Nephron progenitor cell (in vitro differentiated cells): ENCODE measurements at regions not wholly inside any gene's neighbourhood (a gene's known extent, or its start where the extent isn't known, plus 50 kb on each side); places are given as distances from the start of the nearest gene placed in this dataset.
A peak's percentile ranks its signal among the peaks of the same experiment; 100 is the strongest.

Experiments used
- DNase-seq: peaks from one replicate; pipeline ENCODE4 v3.0.0; 2021
- H3K27ac Mint-ChIP-seq: 2 replicates; pipeline ENCODE4 v1.8.0; 2021; ENCODE audit warnings: mild to moderate bottlenecking, moderate library complexity, mixed read lengths
- H3K27me3 Mint-ChIP-seq: 2 replicates; pipeline ENCODE4 v1.8.0; 2021; ENCODE audit warnings: mild to moderate bottlenecking, low read depth, mixed read lengths; ENCODE audit not compliant: poor library complexity
- H3K36me3 Mint-ChIP-seq: 2 replicates; pipeline ENCODE4 v1.8.0; 2021; ENCODE audit warnings: low read depth, mixed read lengths
- H3K4me1 Mint-ChIP-seq: 2 replicates; pipeline ENCODE4 v1.8.0; 2021; ENCODE audit warnings: mixed read lengths
- H3K4me3 Mint-ChIP-seq: 2 replicates; pipeline ENCODE4 v1.8.0; 2021; ENCODE audit warnings: mild to moderate bottlenecking, moderate library complexity, mixed read lengths
- H3K9me3 Mint-ChIP-seq: 2 replicates; pipeline ENCODE4 v1.8.0; 2021; ENCODE audit warnings: mild to moderate bottlenecking, moderate library complexity, mixed read lengths
- CTCF ChIP-seq: fragments of 200-600 bp; sonication (generic); IDR thresholded peaks from 2 replicates; pipeline ENCODE4 v1.5.0; 2021; ENCODE audit warnings: antibody characterized with exemption

- no peak overlapping the region for H3K4me3 Mint-ChIP-seq
- no peak for TF ChIP-seq CTCF
- peaks cover 3% of the 10 kb centered on the region for H3K27me3 Mint-ChIP-seq
- no peaks in the 10 kb centered on the region for H3K4me1 Mint-ChIP-seq
- peaks cover 18% of the 10 kb centered on the region for H3K9me3 Mint-ChIP-seq
- no peak overlapping the region for H3K27ac Mint-ChIP-seq
- H3K36me3 Mint-ChIP-seq, result no peaks in the 10 kb centered on the region
- DNase-seq, result no peak
These were observed 129.3 kb downstream of the PFDN4 start for GRCh38 chr20:54337144-54337543.

GRCh38 chr20:54339093-54339492, 131.2 kb downstream of the PFDN4 start:
- Mint-ChIP-seq H3K36me3 (no peaks in the 10 kb centered on the region), H3K4me1 (no peaks in the 10 kb centered on the region), H3K27me3 (peaks cover 7% of the 10 kb centered on the region), H3K27ac (no peak overlapping the region), H3K9me3 (peaks cover 18% of the 10 kb centered on the region), H3K4me3 (no peak overlapping the region)
- DNase-seq, result no peak
- no peak for TF ChIP-seq CTCF

DNA sequence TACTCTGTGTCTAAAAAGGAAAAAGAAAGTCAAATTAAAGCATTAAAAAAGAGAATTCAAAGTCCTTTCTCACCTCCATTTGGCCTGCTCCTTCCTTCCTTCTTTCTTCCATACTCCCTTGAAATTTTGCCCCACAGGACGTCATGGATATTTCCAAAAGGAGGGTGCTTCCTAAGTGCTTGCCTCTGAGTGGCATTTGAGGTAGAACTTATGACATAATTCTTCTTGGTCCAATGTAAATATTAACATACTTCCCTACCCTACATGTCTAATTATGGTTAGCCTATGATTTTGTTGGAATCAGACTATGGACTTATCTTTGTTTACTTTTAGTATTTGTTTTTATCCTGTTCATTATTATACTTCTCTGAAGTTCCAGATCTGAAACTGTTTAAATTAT, 132.3 kb downstream of the PFDN4 start:
- no peak for DNase-seq
- Mint-ChIP-seq H3K27me3 (peaks cover 3% of the 10 kb centered on the region), H3K9me3 (peaks cover 18% of the 10 kb centered on the region), H3K4me3 (no peak overlapping the region), H3K27ac (no peak overlapping the region), H3K36me3 (no peaks in the 10 kb centered on the region), H3K4me1 (no peaks in the 10 kb centered on the region)
- TF ChIP-seq CTCF, result no peak

DNA sequence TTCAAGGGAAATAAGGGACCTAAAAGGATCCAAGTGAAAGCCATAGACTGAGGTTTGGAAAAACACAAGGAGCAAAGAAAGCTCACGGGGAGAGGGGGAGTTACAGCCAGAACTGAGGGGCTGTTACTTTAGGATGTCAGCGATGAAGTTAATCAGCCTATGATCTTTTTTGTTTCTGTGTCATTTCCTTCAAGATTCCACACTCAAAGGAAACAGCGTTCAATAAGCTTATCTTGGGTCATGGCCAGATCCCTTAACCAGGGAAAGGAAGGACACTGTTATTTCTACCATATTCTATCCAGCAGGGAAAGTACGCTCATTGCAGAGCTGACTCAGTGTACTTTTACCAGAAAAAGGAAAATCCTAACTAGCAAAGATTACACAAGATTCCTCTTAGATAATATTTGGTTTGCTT, 132.8 kb downstream of the PFDN4 start:
- peaks cover 17% of the 10 kb centered on the region for H3K9me3 Mint-ChIP-seq
- no peak overlapping the region for H3K27ac Mint-ChIP-seq
- peaks cover 3% of the 10 kb centered on the region for H3K27me3 Mint-ChIP-seq
- DNase-seq, result no peak
- H3K4me3 Mint-ChIP-seq, result no peak overlapping the region
- H3K36me3 Mint-ChIP-seq, result no peaks in the 10 kb centered on the region
- no peak for TF ChIP-seq CTCF
- no peaks in the 10 kb centered on the region for H3K4me1 Mint-ChIP-seq

- Mint-ChIP-seq H3K9me3 (peaks cover 3% of the 10 kb centered on the region), H3K4me1 (peaks cover 6% of the 10 kb centered on the region), H3K4me3 (no peak overlapping the region), H3K36me3 (no peaks in the 10 kb centered on the region), H3K27me3 (peaks cover 3% of the 10 kb centered on the region), H3K27ac (no peak overlapping the region)
- no peak for TF ChIP-seq CTCF
- no peak for DNase-seq
These were observed 133.0 kb upstream of the DOK5 start for GRCh38 chr20:54342258-54342920.

DNA sequence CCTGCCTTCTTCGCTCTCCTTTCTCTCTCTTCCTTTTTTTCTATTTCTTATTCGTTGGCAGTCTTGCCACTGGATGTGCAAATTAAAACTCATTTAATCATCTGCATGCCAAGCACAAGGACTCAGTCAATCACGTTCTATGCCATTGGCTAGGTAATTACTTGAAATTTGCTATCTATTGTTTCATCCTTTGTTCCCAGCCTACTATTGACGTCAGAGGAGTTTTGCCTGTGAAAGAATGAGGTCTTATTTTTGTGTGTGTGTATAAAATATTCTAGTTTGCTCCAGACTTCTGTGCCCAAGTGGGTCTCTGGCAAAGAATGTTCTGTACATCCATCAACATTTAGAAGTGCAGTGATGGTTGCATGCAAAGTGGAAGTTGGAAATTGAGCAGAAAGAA, 132.3 kb upstream of the DOK5 start:
- no peak overlapping the region for H3K4me3 Mint-ChIP-seq
- peaks cover 3% of the 10 kb centered on the region for H3K27me3 Mint-ChIP-seq
- no peaks in the 10 kb centered on the region for H3K36me3 Mint-ChIP-seq
- no peak for TF ChIP-seq CTCF
- H3K9me3 Mint-ChIP-seq, result no peaks in the 10 kb centered on the region
- no peak for DNase-seq
- peaks cover 6% of the 10 kb centered on the region for H3K4me1 Mint-ChIP-seq
- peak overlapping the region; percentile 30 for H3K27ac Mint-ChIP-seq
